Activated T-cell treated with anti-CD3 and anti-CD28 coated beads, Interleukin-2, amount 50 U/mL, for 72 hours (primary cell): ENCODE measurements at regions not wholly inside any gene's neighbourhood (a gene's known extent, or its start where the extent isn't known, plus 50 kb on each side); places are given as distances from the start of the nearest gene placed in this dataset.

Experiments
- ATAC-seq, 2 donors: fragments of 150-1000 bp; cut with Tn5 transposase; replicated peaks in 1 of 2; 2 replicates each; pipeline ENCODE4 v1.10.0; 2021; ENCODE audit warnings: moderate library complexity in 2 of 2, mild to moderate bottlenecking in 1 of 2
- DNase-seq, 2 donors: peaks; one replicate each; pipeline ENCODE4 v3.0.0; 2021 to 2022; ENCODE audit warnings: mixed read lengths in 1 of 2
- H3K27ac Mint-ChIP-seq: one replicate; pipeline ENCODE4 v1.8.0; 2022; ENCODE audit warnings: mild to moderate bottlenecking, moderate library complexity, mixed read lengths
- H3K27me3 Mint-ChIP-seq: one replicate; pipeline ENCODE4 v1.8.0; 2022; ENCODE audit warnings: low read depth, mixed read lengths
- H3K36me3 Mint-ChIP-seq, 2 donors: one replicate each; pipeline ENCODE4 v1.8.0; 2022; ENCODE audit warnings: mixed read lengths in 2 of 2, mild to moderate bottlenecking in 1 of 2; ENCODE audit not compliant: insufficient read depth in 2 of 2
- H3K4me1 Mint-ChIP-seq: one replicate; pipeline ENCODE4 v1.8.0; 2022; ENCODE audit warnings: low read depth, mixed read lengths
- H3K4me3 Mint-ChIP-seq, 2 donors: one replicate each; pipeline ENCODE4 v1.8.0; 2022; ENCODE audit warnings: mild to moderate bottlenecking in 2 of 2, mixed read lengths in 2 of 2, moderate library complexity in 2 of 2
- H3K9me3 Mint-ChIP-seq, 2 donors: one replicate each; pipeline ENCODE4 v1.8.0; 2022; ENCODE audit warnings: mixed read lengths in 2 of 2

DNA sequence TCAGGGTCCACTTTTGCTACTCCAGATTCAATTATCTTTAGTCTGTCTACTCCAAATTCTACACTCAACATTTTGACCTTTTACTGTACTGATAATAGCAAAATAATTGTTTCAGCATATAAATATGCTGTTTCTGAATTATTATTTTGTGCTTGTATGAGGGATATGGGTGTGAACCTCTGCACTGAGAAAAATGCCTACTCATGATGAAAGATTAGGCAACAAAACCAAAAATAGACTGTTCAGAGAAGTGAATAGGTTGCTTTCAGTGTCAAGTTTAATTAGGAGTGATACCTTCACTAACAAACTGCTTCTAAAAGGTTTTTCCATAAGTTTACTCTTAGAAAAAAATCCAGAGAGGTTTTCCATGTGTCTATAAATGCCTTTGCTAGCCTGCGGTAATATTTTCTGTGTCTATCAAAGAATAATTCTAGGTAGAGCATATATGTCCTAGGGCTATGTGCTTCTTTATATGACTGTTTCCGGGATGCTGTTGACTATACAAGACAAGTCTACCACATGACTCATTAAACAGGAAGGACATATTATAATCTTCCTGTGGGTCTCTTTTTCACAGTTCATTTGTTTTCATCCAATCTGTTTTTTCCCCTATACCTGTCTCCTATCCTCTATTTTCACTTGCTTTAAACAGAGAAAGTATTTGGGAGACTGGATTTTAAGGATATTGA, 218.5 kb upstream of the TTC14 start:
- Mint-ChIP-seq H3K9me3 (peaks cover 0 to under 1% of the 10 kb centered on the region in 2 donors), H3K4me1 (no peaks in the 10 kb centered on the region), H3K4me3 (no peak overlapping the region), H3K27me3 (no peaks in the 10 kb centered on the region), H3K27ac (no peak overlapping the region), H3K36me3 (no peaks in the 10 kb centered on the region)
- ATAC-seq: no peak
- DNase-seq: no peak

DNA sequence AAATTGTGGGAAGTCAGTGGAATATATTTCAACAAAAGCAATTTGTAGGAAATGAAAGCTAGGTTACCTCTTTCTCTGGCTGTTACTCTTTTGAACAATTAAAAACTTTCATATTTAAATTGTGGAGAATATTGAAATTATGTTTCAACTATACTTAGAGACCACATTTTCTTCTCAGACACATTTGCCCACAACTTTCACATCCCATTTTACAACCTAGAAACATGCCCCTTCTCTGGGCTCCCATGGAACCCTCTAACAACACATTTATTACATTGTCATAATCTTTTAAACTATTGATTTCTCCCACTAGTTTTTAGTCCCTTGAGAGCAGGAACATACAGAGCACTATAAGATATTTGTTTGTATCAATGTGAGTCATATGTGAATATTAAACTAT, 211.7 kb upstream of the TTC14 start:
- H3K4me3 Mint-ChIP-seq: no peak overlapping the region
- no peaks in the 10 kb centered on the region for H3K36me3 Mint-ChIP-seq
- ATAC-seq: no peak
- DNase-seq: no peak
- H3K27ac Mint-ChIP-seq: no peak overlapping the region
- H3K9me3 Mint-ChIP-seq: peaks cover 0 to 4% of the 10 kb centered on the region in 2 donors
- H3K4me1 Mint-ChIP-seq: no peaks in the 10 kb centered on the region
- no peaks in the 10 kb centered on the region for H3K27me3 Mint-ChIP-seq

DNA sequence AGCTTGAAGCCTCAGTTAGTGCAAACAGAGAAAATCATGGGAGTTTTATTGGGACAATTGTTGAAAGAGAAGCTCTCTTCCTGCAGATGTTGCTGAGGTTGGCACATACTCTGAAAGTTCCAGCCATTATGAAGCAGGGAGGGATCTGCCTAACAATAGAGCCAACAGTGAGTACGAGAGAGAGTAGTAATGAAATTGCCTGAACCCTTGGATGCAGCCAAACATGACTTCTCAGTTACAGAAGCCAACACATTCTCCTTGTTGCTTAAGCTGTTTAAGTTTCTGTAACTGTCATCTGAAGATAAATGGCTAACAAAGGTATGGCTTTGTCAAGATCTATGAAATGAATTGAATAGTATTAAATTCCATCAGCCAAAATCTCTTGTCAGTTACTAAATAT, 211.0 kb upstream of the TTC14 start:
- no peaks in the 10 kb centered on the region for H3K27me3 Mint-ChIP-seq
- no peaks in the 10 kb centered on the region for H3K4me1 Mint-ChIP-seq
- no peak overlapping the region for H3K4me3 Mint-ChIP-seq
- peaks cover 0 to 4% of the 10 kb centered on the region in 2 donors for H3K9me3 Mint-ChIP-seq
- H3K27ac Mint-ChIP-seq: no peak overlapping the region
- no peaks in the 10 kb centered on the region for H3K36me3 Mint-ChIP-seq
- ATAC-seq (no peak), DNase-seq (no peak)

DNA sequence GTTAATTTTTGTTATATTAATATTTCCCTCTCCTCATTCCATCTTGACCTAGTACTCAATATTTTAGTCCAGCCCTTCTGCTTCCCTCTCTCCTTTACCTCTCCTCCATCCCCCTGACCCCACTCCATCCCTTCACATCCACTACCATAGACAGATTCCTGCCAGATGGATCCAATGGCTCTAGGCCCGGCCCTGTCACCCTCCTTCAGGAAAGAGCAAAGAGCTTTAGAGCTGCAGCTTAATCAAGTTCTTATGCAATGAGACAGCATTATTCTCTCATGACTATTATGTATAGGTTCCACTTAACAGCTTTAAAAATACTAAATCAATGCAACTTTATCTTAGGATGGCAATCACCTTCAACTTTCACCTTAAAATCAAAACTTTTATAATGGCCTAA, 200.7 kb upstream of the TTC14 start:
- H3K27me3 Mint-ChIP-seq: no peaks in the 10 kb centered on the region
- H3K36me3 Mint-ChIP-seq: no peaks in the 10 kb centered on the region
- no peak overlapping the region for H3K4me3 Mint-ChIP-seq
- H3K4me1 Mint-ChIP-seq: no peaks in the 10 kb centered on the region
- peaks cover 0 to 1% of the 10 kb centered on the region in 2 donors for H3K9me3 Mint-ChIP-seq
- H3K27ac Mint-ChIP-seq: no peak overlapping the region
- DNase-seq (no peak), ATAC-seq (no peak)

DNA sequence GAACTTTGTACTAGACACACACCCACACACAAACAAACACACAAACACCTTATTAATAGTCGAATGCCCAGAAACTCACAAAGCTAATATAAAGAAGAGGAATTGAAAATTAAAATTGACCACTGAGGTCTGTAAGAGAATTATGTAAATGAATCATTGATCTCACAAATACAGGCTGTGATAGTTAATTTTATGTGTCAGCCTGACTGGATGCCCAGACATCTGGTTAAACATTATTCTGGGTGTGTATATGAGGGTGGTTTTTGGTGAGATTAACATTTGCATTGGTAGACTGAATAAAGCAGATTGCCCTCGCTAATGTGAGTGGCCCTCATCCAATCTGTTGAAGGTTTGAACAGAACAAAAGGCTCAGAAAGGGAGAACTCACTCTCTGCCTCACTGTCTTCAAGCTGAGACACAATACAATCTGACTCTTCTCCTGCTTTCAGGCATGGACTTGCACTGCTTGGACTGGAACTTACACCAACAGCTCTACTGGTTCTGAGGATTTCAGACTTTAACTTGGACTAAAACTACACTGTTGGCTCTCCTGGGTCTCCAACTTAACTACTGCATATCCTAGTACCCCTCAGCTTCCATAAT, 199.4 kb upstream of the TTC14 start:
- ATAC-seq (no peak), DNase-seq (no peak)
- peaks cover 0 to 1% of the 10 kb centered on the region in 2 donors for H3K9me3 Mint-ChIP-seq
- H3K4me1 Mint-ChIP-seq: no peaks in the 10 kb centered on the region
- no peaks in the 10 kb centered on the region for H3K36me3 Mint-ChIP-seq
- no peaks in the 10 kb centered on the region for H3K27me3 Mint-ChIP-seq
- H3K27ac Mint-ChIP-seq: no peak overlapping the region
- no peak overlapping the region for H3K4me3 Mint-ChIP-seq

DNA sequence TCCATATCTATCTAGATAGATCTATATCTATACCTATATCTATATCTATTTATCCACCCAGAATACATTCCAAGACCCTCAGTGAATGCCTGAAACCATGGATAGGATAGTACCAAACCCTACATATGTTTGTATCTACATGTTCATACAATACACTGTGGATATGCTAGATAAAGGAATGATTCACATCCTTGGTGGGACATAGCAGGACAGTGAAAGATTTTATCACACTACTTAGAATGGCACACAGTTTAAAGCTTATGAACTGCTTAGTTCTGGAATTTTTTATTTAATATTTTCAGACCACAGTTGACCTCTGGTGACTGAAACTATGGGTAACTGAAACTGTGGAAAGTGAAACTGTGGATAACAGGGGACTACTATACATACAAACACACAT, 198.8 kb upstream of the TTC14 start:
- ATAC-seq (no peak), DNase-seq (no peak)
- H3K4me1 Mint-ChIP-seq: no peaks in the 10 kb centered on the region
- H3K36me3 Mint-ChIP-seq: no peaks in the 10 kb centered on the region
- peaks cover 0 to 1% of the 10 kb centered on the region in 2 donors for H3K9me3 Mint-ChIP-seq
- H3K4me3 Mint-ChIP-seq: no peak overlapping the region
- H3K27me3 Mint-ChIP-seq: no peaks in the 10 kb centered on the region
- no peak overlapping the region for H3K27ac Mint-ChIP-seq

DNA sequence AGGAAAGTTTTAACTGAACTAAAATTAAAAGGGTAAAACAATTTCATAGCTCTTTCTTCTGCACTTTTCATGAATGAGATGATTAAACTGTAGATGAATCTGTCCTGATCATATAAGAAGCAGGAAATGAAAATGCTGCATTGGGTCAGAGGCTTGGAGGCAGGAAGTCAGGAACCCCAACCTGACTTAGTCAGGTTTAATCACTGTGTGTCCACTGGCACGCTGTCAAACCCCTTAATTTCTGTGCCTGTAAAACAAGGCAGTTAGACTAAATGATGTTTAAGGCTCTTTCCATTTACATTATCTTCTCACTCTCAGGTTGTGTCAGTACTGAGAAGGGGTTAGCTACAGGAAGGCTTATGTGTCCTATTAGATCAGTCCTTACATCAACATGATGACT, 193.3 kb upstream of the TTC14 start:
- H3K4me1 Mint-ChIP-seq: no peaks in the 10 kb centered on the region
- no peaks in the 10 kb centered on the region for H3K27me3 Mint-ChIP-seq
- H3K36me3 Mint-ChIP-seq: no peaks in the 10 kb centered on the region
- DNase-seq (no peak), ATAC-seq (peak in 1 of 2 donors; percentile 33)
- peaks cover 4 to 5% of the 10 kb centered on the region in 2 donors for H3K9me3 Mint-ChIP-seq
- no peak overlapping the region for H3K27ac Mint-ChIP-seq
- H3K4me3 Mint-ChIP-seq: no peak overlapping the region

DNA sequence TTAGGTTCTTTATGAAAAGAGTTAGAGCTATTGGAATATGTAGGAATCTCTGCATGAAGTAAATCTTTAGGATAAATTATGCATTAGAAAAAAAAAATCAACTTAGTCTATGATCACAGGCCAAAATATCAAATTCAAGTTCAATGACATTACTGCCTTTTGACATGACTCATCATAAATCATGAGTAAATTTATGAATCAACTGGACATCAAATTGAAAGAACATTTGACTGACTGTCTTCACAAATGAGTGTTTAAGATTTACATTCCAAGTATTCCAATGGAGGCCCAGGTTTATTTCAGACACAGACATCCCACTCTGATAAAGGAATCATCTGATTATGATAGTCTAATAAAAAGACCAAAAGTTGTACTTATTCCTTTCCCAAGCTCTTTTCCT, 192.8 kb upstream of the TTC14 start:
- ATAC-seq: no peak
- no peaks in the 10 kb centered on the region for H3K36me3 Mint-ChIP-seq
- H3K4me3 Mint-ChIP-seq: no peak overlapping the region
- H3K27me3 Mint-ChIP-seq: no peaks in the 10 kb centered on the region
- DNase-seq: no peak
- no peaks in the 10 kb centered on the region for H3K4me1 Mint-ChIP-seq
- H3K27ac Mint-ChIP-seq: no peak overlapping the region
- H3K9me3 Mint-ChIP-seq: peaks cover 4 to 5% of the 10 kb centered on the region in 2 donors

DNA sequence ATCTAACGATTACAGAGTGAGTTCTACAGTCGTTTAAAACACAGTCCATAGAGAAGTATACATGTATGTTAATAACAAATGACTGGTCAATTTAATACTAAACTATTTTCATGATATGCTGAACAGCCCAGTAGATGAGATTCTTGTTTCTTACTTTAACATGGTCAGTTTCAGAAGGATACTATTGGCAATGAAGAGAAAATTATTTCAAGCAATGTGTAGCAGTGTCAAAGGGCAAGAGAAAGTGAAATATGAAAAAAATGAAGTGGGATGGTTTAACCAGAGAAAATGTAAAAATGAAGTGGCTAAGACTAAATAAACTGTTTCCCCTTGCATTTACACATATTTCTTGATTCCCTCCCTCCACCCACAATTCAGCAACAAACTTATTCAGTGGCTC, 192.1 kb upstream of the TTC14 start:
- peaks cover 4 to 5% of the 10 kb centered on the region in 2 donors for H3K9me3 Mint-ChIP-seq
- ATAC-seq (no peak), DNase-seq (no peak)
- H3K36me3 Mint-ChIP-seq: no peaks in the 10 kb centered on the region
- H3K27ac Mint-ChIP-seq: no peak overlapping the region
- H3K27me3 Mint-ChIP-seq: no peaks in the 10 kb centered on the region
- no peak overlapping the region for H3K4me3 Mint-ChIP-seq
- H3K4me1 Mint-ChIP-seq: no peaks in the 10 kb centered on the region

DNA sequence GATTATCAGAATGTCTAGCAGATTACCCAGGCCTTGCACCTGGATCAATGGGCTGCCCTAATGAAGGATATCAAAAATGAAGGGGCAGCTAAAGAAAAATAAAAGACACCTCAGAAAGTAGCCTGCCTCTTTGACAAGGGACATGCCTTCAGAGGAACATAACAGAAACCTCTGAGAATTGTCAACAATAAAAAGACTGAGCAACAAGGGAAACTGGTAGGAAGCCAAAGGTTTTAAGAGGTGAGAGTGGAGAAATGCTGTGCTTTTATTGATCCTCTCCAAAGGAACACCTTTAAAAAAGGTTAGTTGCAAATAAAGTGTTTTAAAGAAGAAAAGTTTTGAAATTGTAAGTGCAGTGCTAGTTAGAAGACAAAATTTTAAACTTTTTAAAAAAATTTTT, 187.8 kb upstream of the TTC14 start:
- Mint-ChIP-seq H3K27me3 (no peaks in the 10 kb centered on the region), H3K4me1 (no peaks in the 10 kb centered on the region), H3K27ac (no peak overlapping the region), H3K9me3 (peaks cover 4 to 8% of the 10 kb centered on the region in 2 donors), H3K36me3 (no peaks in the 10 kb centered on the region), H3K4me3 (no peak overlapping the region)
- DNase-seq (no peak), ATAC-seq (no peak)

DNA sequence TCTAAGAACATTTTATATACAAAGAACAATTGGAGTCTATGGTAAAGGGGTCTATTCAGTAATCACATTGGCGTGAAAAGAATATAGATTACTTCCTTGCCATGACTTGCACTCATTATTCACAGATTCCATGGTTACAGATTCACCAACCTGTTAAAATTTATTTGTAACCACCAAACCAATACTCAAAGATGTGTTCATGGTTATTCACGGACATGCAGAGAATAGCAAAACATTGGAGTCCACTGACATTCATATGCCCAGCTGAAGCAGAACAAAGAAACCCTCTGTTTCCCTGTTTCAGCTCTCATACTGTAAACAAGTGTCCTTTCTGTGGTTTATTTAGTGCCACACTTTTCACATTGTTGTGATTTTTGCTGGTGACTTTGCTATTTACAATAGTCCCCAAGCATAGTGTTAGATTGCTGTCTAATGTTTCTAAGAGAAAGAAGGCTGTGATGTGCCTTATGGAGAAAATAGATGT, 185.8 kb upstream of the TTC14 start:
- no peak overlapping the region for H3K4me3 Mint-ChIP-seq
- no peaks in the 10 kb centered on the region for H3K36me3 Mint-ChIP-seq
- H3K27ac Mint-ChIP-seq: no peak overlapping the region
- H3K4me1 Mint-ChIP-seq: no peaks in the 10 kb centered on the region
- H3K9me3 Mint-ChIP-seq: peaks cover 4 to 9% of the 10 kb centered on the region in 2 donors
- DNase-seq: no peak
- ATAC-seq: no peak
- no peaks in the 10 kb centered on the region for H3K27me3 Mint-ChIP-seq

DNA sequence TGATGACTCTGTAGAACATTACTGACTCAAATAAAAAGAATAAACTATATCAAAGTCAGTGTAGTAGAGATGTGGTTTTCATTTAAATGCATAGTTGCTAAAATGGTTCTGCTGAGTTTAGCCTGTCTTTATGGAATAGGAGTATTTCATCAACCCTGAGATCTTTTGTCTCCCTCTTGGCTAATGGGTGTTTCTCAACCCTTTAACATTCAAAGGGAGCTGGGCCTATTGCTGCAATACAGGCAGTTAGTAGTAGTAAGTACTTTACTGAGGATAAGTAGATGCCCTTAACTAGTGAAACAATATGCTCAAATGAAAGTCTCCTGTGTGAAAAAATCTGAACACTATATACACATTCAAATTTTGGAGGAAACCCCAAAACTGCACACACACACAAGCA, 184.7 kb upstream of the TTC14 start:
- no peaks in the 10 kb centered on the region for H3K36me3 Mint-ChIP-seq
- H3K27ac Mint-ChIP-seq: no peak overlapping the region
- H3K4me3 Mint-ChIP-seq: no peak overlapping the region
- no peaks in the 10 kb centered on the region for H3K4me1 Mint-ChIP-seq
- H3K9me3 Mint-ChIP-seq: peaks cover 1 to 6% of the 10 kb centered on the region in 2 donors
- no peak for DNase-seq
- no peaks in the 10 kb centered on the region for H3K27me3 Mint-ChIP-seq
- no peak for ATAC-seq

DNA sequence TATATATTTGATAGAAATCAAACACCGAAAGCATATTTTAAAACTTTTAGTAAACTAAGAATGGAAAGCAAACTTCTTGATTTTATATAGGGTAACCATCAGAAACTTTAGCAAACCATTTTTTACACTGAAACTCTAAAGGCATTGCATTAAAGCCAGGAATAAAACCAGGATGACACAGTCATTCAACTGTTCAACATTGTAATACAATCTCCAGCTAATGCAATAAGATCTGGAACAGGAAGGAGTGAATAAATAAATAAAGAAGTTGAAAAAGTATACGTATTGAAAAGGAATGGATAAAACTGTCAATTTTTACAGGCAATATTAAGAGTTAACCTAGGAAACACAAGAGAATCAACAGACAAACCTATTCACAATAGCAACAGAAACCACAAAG, 181.9 kb upstream of the TTC14 start:
- Mint-ChIP-seq H3K9me3 (peaks cover 4 to 5% of the 10 kb centered on the region in 2 donors), H3K4me1 (no peaks in the 10 kb centered on the region), H3K4me3 (no peak overlapping the region), H3K27me3 (no peaks in the 10 kb centered on the region), H3K27ac (no peak overlapping the region), H3K36me3 (no peaks in the 10 kb centered on the region)
- DNase-seq (no peak), ATAC-seq (no peak)

DNA sequence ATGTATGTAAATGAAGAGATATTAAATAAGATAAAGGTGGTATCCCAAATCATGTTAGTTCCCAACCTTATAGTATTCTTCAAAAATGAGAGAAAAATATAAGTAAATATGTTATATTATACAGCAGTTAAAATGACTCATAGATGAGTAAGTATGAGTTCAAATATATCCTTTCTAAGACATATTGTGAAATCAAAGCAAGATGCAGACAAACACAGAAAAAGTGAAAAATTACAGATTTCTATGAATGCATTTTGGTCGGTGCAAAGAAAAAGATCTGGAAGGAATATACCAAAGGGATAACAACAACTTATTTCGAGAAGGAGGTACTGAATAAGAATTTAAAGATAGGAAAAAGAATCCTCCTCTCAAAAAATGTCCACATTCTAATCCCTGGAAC, 181.2 kb upstream of the TTC14 start:
- no peaks in the 10 kb centered on the region for H3K36me3 Mint-ChIP-seq

More for the DNA sequence above, 181.2 kb upstream of the TTC14 start:
- no peak for ATAC-seq
- peaks cover 4 to 5% of the 10 kb centered on the region in 2 donors for H3K9me3 Mint-ChIP-seq
- H3K4me1 Mint-ChIP-seq: no peaks in the 10 kb centered on the region
- DNase-seq: no peak
- H3K4me3 Mint-ChIP-seq: no peak overlapping the region
- no peaks in the 10 kb centered on the region for H3K27me3 Mint-ChIP-seq
- H3K27ac Mint-ChIP-seq: no peak overlapping the region
